ENCODE measurements at regions not wholly inside any gene's neighbourhood (a gene's known extent, or its start where the extent isn't known, plus 50 kb on each side); places are given as distances from the start of the nearest gene placed in this dataset.

- TF ChIP-seq REST (IDR thresholded peaks at IDR 0.05; ENCODE audit: low read depth) (no peak), USF1 (IDR thresholded peaks at IDR 0.05) (no peak)
These were observed 336.3 kb downstream of the DAD1 start for GRCh38 chr14:22252686-22253085.
